ENCODE measurements at regions not wholly inside any gene's neighbourhood (a gene's known extent, or its start where the extent isn't known, plus 50 kb on each side); places are given as distances from the start of the nearest gene placed in this dataset.

- TF ChIP-seq CTCF (IDR thresholded peaks at IDR 0.05; ENCODE audit: poor library complexity) (no peak), EZH2phosphoT487 (IDR thresholded peaks at IDR 0.05; ENCODE audit: low read depth, severe bottlenecking, unreplicated experiment) (no peak)
These were observed 154.3 kb downstream of the VRK1 start for GRCh38 chr14:96951511-96951910.
